PC-9 (cell line): ENCODE measurements at regions not wholly inside any gene's neighbourhood (a gene's known extent, or its start where the extent isn't known, plus 50 kb on each side); places are given as distances from the start of the nearest gene placed in this dataset.

Experiments
- EZH2 ChIP-seq: fragments of 200-600 bp; sonication (generic); IDR thresholded peaks from 2 replicates; pipeline ENCODE4 v1.8.0; 2017; ENCODE audit warnings: antibody characterized with exemption, low read depth
- TF ChIP-seq, protein P1 (sequence below): fragments of 200-600 bp; sonication (generic); conservative IDR thresholded peaks from 2 replicates; pipeline ENCODE4 v1.6.1; 2017; ENCODE audit warnings: mixed run types, antibody characterized with exemption, mild to moderate bottlenecking, moderate library complexity

DNA sequence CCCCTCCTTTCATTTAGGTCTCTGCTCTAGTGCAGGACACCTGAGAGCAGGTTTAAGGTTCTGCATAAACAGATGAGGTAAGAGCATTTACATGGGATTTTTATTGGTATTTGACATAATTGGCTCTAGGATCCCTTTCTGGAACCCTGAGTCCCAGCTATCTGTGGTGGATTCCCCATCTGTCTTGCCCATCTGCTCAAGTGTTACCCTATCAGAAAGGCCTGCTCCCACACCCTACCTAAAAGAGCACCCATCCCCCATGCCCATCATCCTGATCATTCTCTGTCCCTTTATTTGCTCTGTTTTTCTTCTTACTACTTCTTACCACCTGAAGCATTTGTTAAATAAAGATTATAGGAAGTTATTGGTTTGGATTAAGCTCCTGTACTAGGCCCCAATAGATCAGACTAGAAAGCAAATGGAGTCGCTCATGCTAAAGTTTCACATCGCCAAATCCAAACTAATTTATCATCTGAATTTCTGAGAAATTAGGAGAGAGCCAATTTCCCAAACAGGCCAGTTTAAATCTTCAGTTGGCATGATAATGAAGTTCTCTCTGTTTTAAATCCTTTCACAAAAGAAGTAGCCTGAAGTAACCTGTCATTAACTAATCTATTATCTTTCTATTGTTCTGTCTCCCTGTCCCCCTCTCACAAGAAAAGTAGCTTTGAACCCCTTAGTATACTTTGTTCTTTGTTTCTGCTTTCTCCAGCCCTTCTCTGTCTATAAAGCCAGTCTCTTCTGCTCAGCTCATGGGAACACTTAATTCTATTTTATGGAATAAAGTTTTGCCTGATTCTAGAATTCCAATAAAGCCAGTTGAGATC, 178.6 kb downstream of the ZNF674 start:
- TF ChIP-seq, protein P1, sequence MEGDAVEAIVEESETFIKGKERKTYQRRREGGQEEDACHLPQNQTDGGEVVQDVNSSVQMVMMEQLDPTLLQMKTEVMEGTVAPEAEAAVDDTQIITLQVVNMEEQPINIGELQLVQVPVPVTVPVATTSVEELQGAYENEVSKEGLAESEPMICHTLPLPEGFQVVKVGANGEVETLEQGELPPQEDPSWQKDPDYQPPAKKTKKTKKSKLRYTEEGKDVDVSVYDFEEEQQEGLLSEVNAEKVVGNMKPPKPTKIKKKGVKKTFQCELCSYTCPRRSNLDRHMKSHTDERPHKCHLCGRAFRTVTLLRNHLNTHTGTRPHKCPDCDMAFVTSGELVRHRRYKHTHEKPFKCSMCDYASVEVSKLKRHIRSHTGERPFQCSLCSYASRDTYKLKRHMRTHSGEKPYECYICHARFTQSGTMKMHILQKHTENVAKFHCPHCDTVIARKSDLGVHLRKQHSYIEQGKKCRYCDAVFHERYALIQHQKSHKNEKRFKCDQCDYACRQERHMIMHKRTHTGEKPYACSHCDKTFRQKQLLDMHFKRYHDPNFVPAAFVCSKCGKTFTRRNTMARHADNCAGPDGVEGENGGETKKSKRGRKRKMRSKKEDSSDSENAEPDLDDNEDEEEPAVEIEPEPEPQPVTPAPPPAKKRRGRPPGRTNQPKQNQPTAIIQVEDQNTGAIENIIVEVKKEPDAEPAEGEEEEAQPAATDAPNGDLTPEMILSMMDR = no peak
- TF ChIP-seq EZH2 = no peak
